Breast epithelium (tissue), 3 donors: ENCODE measurements at regions not wholly inside any gene's neighbourhood (a gene's known extent, or its start where the extent isn't known, plus 50 kb on each side); places are given as distances from the start of the nearest gene placed in this dataset.

Experiments used
- POLR2AphosphoS5 ChIP-seq, 3 donors: sonication (generic); formaldehyde crosslinking; IDR thresholded peaks; one replicate each; pipeline ENCODE4 v1.6.1; 2017; ENCODE audit warnings: antibody characterized with exemption in 3 of 3
- TF ChIP-seq, protein P1 (sequence below), 3 donors: fragments of 450-650 bp; IDR thresholded peaks; one replicate each; pipeline ENCODE4 v1.5.1; 2016 to 2017; ENCODE audit warnings: antibody characterized with exemption in 3 of 3, mild to moderate bottlenecking in 3 of 3, moderate library complexity in 3 of 3

DNA sequence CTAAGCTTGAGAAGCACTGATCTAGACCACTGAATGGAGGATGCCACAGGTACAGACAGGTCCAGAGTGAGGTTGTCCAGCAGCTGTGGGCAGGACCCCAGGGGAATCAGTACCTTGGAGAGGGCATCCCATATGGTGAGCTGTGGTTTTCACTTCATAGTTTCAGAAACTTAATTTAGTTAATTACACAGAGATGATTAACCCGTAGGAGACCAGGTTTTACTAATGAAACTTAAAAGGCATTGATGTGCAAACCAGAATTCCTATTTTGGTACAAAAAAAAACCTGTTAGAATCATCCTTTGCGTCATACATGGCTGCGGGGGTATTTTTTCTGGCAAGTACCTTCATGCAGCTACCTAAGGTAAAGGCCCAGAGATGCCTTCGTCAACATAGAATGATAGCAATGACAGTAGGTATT, 159.3 kb downstream of the DACT1 start:
- TF ChIP-seq, protein P1, sequence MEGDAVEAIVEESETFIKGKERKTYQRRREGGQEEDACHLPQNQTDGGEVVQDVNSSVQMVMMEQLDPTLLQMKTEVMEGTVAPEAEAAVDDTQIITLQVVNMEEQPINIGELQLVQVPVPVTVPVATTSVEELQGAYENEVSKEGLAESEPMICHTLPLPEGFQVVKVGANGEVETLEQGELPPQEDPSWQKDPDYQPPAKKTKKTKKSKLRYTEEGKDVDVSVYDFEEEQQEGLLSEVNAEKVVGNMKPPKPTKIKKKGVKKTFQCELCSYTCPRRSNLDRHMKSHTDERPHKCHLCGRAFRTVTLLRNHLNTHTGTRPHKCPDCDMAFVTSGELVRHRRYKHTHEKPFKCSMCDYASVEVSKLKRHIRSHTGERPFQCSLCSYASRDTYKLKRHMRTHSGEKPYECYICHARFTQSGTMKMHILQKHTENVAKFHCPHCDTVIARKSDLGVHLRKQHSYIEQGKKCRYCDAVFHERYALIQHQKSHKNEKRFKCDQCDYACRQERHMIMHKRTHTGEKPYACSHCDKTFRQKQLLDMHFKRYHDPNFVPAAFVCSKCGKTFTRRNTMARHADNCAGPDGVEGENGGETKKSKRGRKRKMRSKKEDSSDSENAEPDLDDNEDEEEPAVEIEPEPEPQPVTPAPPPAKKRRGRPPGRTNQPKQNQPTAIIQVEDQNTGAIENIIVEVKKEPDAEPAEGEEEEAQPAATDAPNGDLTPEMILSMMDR (IDR thresholded peaks at IDR 0.05): no peak
- TF ChIP-seq POLR2AphosphoS5 (IDR thresholded peaks at IDR 0.05): no peak
